ENCODE measurements at regions not wholly inside any gene's neighbourhood (a gene's known extent, or its start where the extent isn't known, plus 50 kb on each side); places are given as distances from the start of the nearest gene placed in this dataset.

DNA sequence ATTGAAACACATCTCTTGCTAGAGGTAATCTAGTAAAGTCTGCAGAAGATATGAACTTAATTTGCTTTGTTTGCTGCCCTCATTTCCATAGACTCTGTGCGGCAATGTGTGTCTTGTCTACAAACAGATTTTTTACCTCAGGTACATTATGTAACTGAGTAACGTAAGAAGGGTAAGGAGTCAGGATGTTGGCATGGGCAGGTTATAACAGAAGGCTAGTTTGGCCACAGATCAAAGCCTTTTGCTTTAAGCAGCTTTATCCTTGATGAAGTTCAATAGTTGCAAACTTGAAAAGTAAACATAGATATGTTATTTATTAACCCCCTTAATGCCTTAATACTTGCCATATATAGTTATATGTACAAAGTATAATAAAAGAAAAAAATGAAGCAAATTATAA lies 391.6 kb upstream of the FKBP1C start:
- TF ChIP-seq, protein P1, sequence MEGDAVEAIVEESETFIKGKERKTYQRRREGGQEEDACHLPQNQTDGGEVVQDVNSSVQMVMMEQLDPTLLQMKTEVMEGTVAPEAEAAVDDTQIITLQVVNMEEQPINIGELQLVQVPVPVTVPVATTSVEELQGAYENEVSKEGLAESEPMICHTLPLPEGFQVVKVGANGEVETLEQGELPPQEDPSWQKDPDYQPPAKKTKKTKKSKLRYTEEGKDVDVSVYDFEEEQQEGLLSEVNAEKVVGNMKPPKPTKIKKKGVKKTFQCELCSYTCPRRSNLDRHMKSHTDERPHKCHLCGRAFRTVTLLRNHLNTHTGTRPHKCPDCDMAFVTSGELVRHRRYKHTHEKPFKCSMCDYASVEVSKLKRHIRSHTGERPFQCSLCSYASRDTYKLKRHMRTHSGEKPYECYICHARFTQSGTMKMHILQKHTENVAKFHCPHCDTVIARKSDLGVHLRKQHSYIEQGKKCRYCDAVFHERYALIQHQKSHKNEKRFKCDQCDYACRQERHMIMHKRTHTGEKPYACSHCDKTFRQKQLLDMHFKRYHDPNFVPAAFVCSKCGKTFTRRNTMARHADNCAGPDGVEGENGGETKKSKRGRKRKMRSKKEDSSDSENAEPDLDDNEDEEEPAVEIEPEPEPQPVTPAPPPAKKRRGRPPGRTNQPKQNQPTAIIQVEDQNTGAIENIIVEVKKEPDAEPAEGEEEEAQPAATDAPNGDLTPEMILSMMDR (IDR thresholded peaks at IDR 0.05; ENCODE audit: borderline replicate concordance) = no peak
- intact Hi-C loops (cut with micrococcal nuclease) = no loop called here
- Histone ChIP-seq H3K27me3 (ENCODE audit: low read depth) (no peaks in the 10 kb centered on the region), H3K36me3 (no peaks in the 10 kb centered on the region), H3K27ac (replicated peaks) (no peak overlapping the region), H3K9me3 (replicated peaks) (peaks cover 39% of the 10 kb centered on the region), H3K4me1 (no peaks in the 10 kb centered on the region), H3K4me3 (no peak overlapping the region)
- no peak for DNase-seq

DNA sequence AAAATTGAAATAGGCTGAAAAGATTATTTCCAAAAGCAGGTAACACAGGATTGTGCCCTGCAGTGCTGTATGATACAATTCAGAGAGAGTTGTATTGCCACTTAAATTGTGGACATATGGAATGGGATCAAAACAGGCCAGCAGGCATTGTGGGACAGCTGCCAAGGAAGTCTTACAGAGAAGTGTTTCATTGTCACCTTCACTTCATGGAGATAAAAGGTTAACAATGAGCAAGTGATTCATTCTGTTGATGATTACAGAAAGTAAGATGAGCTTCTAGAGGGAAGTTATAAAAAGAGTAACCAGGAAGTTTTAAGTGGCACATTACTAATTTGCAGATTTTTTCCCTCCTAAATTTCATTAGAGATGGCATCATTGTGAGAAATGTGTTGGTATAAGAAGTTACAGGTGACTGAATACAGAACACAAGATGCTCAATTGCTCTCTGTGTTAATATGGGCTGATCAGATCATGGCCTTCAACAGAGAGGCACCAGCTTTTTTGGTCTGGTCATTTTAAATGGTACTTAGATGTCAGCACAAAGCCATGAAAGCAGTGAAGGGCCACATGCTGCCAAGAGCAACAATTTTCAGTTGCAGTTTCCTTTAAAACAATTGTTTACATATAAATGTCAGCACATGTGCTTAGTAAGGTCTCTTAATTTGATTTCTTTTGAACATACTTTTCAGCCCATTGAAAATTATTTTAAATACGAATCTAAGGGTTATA lies 402.5 kb upstream of the FKBP1C start:
- intact Hi-C loops (cut with micrococcal nuclease) = no loop called here

DNA sequence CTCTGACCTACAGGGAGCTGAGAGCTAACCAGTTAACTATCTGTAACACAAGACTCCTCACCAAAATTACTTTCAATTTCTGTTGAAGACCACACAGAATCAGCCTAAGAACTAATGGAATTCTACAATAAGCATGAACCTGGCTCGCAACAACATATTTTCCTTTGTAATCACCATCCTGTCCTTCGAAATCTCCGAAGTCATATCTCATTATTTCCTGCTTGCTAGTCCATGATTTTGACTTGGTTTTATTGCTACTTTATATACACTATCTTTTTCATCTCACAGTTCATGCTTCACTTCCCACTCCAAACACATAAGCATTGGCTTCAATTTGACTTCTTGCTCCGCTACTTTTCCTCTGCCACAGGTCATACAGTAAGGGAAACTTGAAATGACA lies 405.8 kb upstream of the FKBP1C start:
- Histone ChIP-seq H3K27ac (replicated peaks) (no peak overlapping the region), H3K36me3 (no peaks in the 10 kb centered on the region), H3K9me3 (replicated peaks) (peaks cover 13% of the 10 kb centered on the region), H3K4me3 (no peak overlapping the region), H3K27me3 (ENCODE audit: low read depth) (no peaks in the 10 kb centered on the region), H3K4me1 (no peaks in the 10 kb centered on the region)
- intact Hi-C loops (cut with micrococcal nuclease) = no loop called here
- DNase-seq = no peak
- TF ChIP-seq, protein P1 (IDR thresholded peaks at IDR 0.05; ENCODE audit: borderline replicate concordance) = no peak

More for the DNA sequence above, 402.5 kb upstream of the FKBP1C start:
- no peak overlapping the region for H3K4me3 ChIP-seq
- no peaks in the 10 kb centered on the region for H3K36me3 ChIP-seq
- no peak for DNase-seq
- H3K27ac ChIP-seq (replicated peaks) = no peak overlapping the region
- H3K9me3 ChIP-seq (replicated peaks) = no peaks in the 10 kb centered on the region
- no peaks in the 10 kb centered on the region for H3K4me1 ChIP-seq
- no peaks in the 10 kb centered on the region for H3K27me3 ChIP-seq (ENCODE audit: low read depth)
- TF ChIP-seq, protein P1 (IDR thresholded peaks at IDR 0.05; ENCODE audit: borderline replicate concordance) = no peak

DNA sequence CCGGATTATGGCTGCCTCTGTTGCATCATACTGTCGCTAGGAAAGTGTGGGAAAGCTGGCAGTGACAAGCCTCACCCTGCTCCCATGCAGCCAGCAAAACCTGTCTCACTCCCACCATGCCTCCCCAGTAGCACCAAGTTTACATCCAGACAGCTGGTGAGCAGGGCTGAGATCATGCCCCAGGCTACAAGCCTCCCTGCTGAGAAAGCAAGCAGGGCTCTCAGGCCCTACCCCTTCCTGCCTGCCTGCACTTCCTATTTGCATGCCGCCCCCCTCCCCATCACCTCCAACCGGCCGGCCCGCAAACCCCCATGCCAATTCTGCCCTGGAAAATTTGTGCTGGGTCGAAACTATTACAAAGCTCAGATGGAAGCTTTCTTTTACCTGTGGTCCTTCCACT lies 408.2 kb upstream of the FKBP1C start:
- no peaks in the 10 kb centered on the region for H3K36me3 ChIP-seq
- H3K27ac ChIP-seq (replicated peaks) = no peak overlapping the region
- no peaks in the 10 kb centered on the region for H3K4me1 ChIP-seq
- no peak overlapping the region for H3K4me3 ChIP-seq
- TF ChIP-seq, protein P1 (IDR thresholded peaks at IDR 0.05; ENCODE audit: borderline replicate concordance) = no peak
- intact Hi-C loops (cut with micrococcal nuclease) = no loop called here
- peaks cover 21% of the 10 kb centered on the region for H3K9me3 ChIP-seq (replicated peaks)
- no peak for DNase-seq
- no peaks in the 10 kb centered on the region for H3K27me3 ChIP-seq (ENCODE audit: low read depth)

DNA sequence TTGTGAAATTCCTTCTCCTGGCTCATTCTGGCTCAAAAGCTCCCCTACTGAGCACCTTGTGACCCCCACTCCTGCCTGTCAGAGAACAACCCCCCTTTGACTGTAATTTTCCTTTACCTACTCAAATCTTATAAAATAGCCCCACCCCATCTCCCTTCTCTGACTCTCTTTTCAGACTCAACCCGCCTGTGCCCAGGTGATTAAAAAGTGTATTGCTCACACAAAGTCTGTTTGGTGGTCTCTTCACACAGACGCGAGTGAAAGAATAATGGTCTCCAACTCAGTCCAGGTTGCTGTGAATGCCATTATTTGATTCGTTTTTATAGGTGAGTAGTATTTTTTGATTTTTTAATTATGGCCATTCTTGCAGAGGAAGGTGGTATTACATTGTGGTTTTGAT lies 414.1 kb upstream of the FKBP1C start:
- intact Hi-C loops (cut with micrococcal nuclease) = no loop called here

More for the DNA sequence above, 414.1 kb upstream of the FKBP1C start:
- TF ChIP-seq, protein P1 (IDR thresholded peaks at IDR 0.05; ENCODE audit: borderline replicate concordance) = no peak
- Histone ChIP-seq H3K9me3 (replicated peaks) (peaks cover 20% of the 10 kb centered on the region), H3K4me3 (no peak overlapping the region), H3K4me1 (no peaks in the 10 kb centered on the region), H3K36me3 (no peaks in the 10 kb centered on the region), H3K27ac (replicated peaks) (no peak overlapping the region), H3K27me3 (ENCODE audit: low read depth) (no peaks in the 10 kb centered on the region)
- DNase-seq = no peak

Measured in left ventricle myocardium inferior (tissue), 1 donor.